ENCODE measurements at regions not wholly inside any gene's neighbourhood (a gene's known extent, or its start where the extent isn't known, plus 50 kb on each side); places are given as distances from the start of the nearest gene placed in this dataset.

DNA sequence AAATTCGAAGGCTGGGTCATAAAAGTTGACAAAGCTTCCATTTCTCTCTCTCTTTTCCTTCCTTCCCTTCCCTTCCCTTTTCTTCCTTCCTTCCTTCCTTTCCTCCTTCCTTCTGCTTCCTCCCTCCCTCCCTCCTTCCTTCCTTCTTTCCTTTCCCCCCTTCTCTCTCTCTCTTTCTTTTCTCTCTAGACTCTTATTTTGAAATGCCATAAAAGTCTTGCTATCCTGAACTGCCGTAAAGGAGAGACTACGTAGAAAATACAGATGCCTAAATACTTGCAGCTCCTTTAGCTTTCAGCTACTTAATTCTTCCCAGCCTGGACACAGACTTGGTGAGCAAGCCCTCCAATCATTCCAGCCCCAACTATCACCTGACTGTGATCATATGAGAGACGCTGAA, 1644.4 kb downstream of the FAM181B start:
- H3K4me2 ChIP-seq (ENCODE audit: insufficient read depth, low read length): no peak overlapping the region
- ChIA-PET POLR2A (no interaction called here), CTCF (no interaction called here)
- BruUV-seq (replicated peaks): no TSS peak
- TF ChIP-seq MYC (IDR thresholded peaks at IDR 0.05; ENCODE audit: low read depth, low read length) (no peak), EZH2 (IDR thresholded peaks at IDR 0.05; ENCODE audit: borderline replicate concordance, low read depth, low read length, severe bottlenecking) (no peak), JUN (IDR thresholded peaks at IDR 0.05; ENCODE audit: borderline replicate concordance, insufficient read depth, insufficient read length, low read depth) (no peak)
- H3K4me3 ChIP-seq (replicated peaks in 1 of 3; ENCODE audit: insufficient read depth in 1 of 3, low read depth in 1 of 3, low read length in 3 of 3): no peak overlapping the region
- no peaks in the 10 kb centered on the region for H4K20me1 ChIP-seq (replicated peaks; ENCODE audit: control insufficient read depth, extremely low read depth, insufficient read depth, low read length)
- no peaks in the 10 kb centered on the region for H3K4me1 ChIP-seq (ENCODE audit: control insufficient read depth, extremely low read depth, insufficient read depth, low read length)
- FAIRE-seq (no peak), DNase-seq (ENCODE audit: low read depth, low spot score) (no peak)
- H3K27me3 ChIP-seq (ENCODE audit: control insufficient read depth in 2 of 2, insufficient read depth in 2 of 2, low read length in 2 of 2): no peaks in the 10 kb centered on the region
- no peak overlapping the region for H2AFZ ChIP-seq (ENCODE audit: low read depth, low read length)
- dilution Hi-C loops (cut with MboI; ENCODE audit: extremely low pct_ligation_motif_present, low sequenced_read_pairs) (no loop called here), intact Hi-C loops (cut with micrococcal nuclease) (no loop called here)
- no peaks in the 10 kb centered on the region for H3K9me3 ChIP-seq (replicated peaks; ENCODE audit: control insufficient read depth, insufficient read depth, low read length)
- no peaks in the 10 kb centered on the region for H3K79me2 ChIP-seq (ENCODE audit: control insufficient read depth, insufficient read depth, low read length)
- no peak overlapping the region for H3K9ac ChIP-seq (replicated peaks; ENCODE audit: extremely low read depth, insufficient read depth, low read length)
- no peak overlapping the region for H3K27ac ChIP-seq (ENCODE audit: insufficient read depth, low read depth, low read length)
- H3K9me1 ChIP-seq (replicated peaks; ENCODE audit: control insufficient read depth, extremely low read depth, insufficient read depth, low read length): no peaks in the 10 kb centered on the region
- no peaks in the 10 kb centered on the region for H3K36me3 ChIP-seq (ENCODE audit: control insufficient read depth in 2 of 2, extremely low read depth in 1 of 2, insufficient read depth in 2 of 2, low read length in 2 of 2)

DNA sequence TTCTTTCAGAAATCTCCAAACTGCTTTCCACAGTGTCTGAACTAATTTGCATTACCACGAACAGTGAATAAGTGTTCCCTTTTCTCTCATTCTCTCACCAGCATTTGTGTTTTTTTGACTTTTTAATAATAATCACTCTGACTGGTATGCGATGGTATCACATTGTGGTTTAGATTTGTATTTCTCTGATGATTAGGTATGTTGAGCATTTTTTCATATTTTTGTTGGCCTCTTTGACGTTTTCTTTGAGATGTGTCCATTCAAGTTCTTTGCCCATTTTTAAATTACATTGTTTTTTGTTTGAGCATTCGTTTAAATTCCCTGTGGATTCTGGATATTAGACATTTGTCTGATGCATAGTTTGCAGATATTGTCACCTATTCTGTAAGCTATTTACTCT, 1639.6 kb upstream of the TENM4 start:
- Histone ChIP-seq H3K27ac (ENCODE audit: insufficient read depth, low read depth, low read length) (no peak overlapping the region), H3K9ac (replicated peaks; ENCODE audit: extremely low read depth, insufficient read depth, low read length) (no peak overlapping the region), H3K27me3 (ENCODE audit: control insufficient read depth in 2 of 2, insufficient read depth in 2 of 2, low read length in 2 of 2) (no peaks in the 10 kb centered on the region), H2AFZ (ENCODE audit: low read depth, low read length) (no peak overlapping the region), H3K4me1 (ENCODE audit: control insufficient read depth, extremely low read depth, insufficient read depth, low read length) (no peaks in the 10 kb centered on the region), H4K20me1 (replicated peaks; ENCODE audit: control insufficient read depth, extremely low read depth, insufficient read depth, low read length) (no peaks in the 10 kb centered on the region), H3K4me3 (replicated peaks in 1 of 3; ENCODE audit: insufficient read depth in 1 of 3, low read depth in 1 of 3, low read length in 3 of 3) (no peak overlapping the region), H3K4me2 (ENCODE audit: insufficient read depth, low read length) (no peak overlapping the region), H3K9me1 (replicated peaks; ENCODE audit: control insufficient read depth, extremely low read depth, insufficient read depth, low read length) (no peaks in the 10 kb centered on the region), H3K9me3 (replicated peaks; ENCODE audit: control insufficient read depth, insufficient read depth, low read length) (no peaks in the 10 kb centered on the region), H3K79me2 (ENCODE audit: control insufficient read depth, insufficient read depth, low read length) (no peaks in the 10 kb centered on the region), H3K36me3 (ENCODE audit: control insufficient read depth in 2 of 2, extremely low read depth in 1 of 2, insufficient read depth in 2 of 2, low read length in 2 of 2) (no peaks in the 10 kb centered on the region)
- dilution Hi-C loops (cut with MboI; ENCODE audit: extremely low pct_ligation_motif_present, low sequenced_read_pairs) (no loop called here), intact Hi-C loops (cut with micrococcal nuclease) (no loop called here)
- POLR2A ChIA-PET: no interaction called here
- CTCF ChIA-PET: no interaction called here
- DNase-seq (ENCODE audit: low read depth, low spot score) (no peak), FAIRE-seq (no peak)
- no TSS peak for BruUV-seq (replicated peaks)
- TF ChIP-seq POLR2AphosphoS5 (IDR thresholded peaks at IDR 0.05; ENCODE audit: insufficient read depth, low read depth, low read length) (no peak), MYC (IDR thresholded peaks at IDR 0.05; ENCODE audit: low read depth, low read length) (no peak), JUN (IDR thresholded peaks at IDR 0.05; ENCODE audit: borderline replicate concordance, insufficient read depth, insufficient read length, low read depth) (no peak), EZH2 (IDR thresholded peaks at IDR 0.05; ENCODE audit: borderline replicate concordance, low read depth, low read length, severe bottlenecking) (no peak), GATA2 (IDR thresholded peaks at IDR 0.05; ENCODE audit: insufficient read depth, insufficient read length, low read depth, low read length) (no peak), POLR2A (IDR thresholded peaks at IDR 0.05; ENCODE audit: low read depth, low read length) (no peak), FOS (IDR thresholded peaks at IDR 0.05; ENCODE audit: borderline replicate concordance, insufficient read depth, low read length) (no peak)
- TF ChIP-seq, protein P1, sequence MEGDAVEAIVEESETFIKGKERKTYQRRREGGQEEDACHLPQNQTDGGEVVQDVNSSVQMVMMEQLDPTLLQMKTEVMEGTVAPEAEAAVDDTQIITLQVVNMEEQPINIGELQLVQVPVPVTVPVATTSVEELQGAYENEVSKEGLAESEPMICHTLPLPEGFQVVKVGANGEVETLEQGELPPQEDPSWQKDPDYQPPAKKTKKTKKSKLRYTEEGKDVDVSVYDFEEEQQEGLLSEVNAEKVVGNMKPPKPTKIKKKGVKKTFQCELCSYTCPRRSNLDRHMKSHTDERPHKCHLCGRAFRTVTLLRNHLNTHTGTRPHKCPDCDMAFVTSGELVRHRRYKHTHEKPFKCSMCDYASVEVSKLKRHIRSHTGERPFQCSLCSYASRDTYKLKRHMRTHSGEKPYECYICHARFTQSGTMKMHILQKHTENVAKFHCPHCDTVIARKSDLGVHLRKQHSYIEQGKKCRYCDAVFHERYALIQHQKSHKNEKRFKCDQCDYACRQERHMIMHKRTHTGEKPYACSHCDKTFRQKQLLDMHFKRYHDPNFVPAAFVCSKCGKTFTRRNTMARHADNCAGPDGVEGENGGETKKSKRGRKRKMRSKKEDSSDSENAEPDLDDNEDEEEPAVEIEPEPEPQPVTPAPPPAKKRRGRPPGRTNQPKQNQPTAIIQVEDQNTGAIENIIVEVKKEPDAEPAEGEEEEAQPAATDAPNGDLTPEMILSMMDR (IDR thresholded peaks at IDR 0.05; ENCODE audit: extremely low read depth in 1 of 2, insufficient read depth in 1 of 2, low read depth in 1 of 2, low read length in 2 of 2): no peak
- TF ChIP-seq, protein P2, sequence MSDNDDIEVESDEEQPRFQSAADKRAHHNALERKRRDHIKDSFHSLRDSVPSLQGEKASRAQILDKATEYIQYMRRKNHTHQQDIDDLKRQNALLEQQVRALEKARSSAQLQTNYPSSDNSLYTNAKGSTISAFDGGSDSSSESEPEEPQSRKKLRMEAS (IDR thresholded peaks at IDR 0.05; ENCODE audit: insufficient read depth, insufficient read length): no peak
